IPS DF 6.9 (cell line): ENCODE measurements at regions not wholly inside any gene's neighbourhood (a gene's known extent, or its start where the extent isn't known, plus 50 kb on each side); places are given as distances from the start of the nearest gene placed in this dataset.

Experiments
- DNase-seq: peaks from one replicate; pipeline ENCODE4 v3.0.0-alpha.2; 2013; ENCODE audit warnings: low read depth, low spot score
- H3K27ac ChIP-seq: one replicate; pipeline ENCODE4 v1.5.1; 2013; ENCODE audit warnings: low read length, control low read depth
- H3K27me3 ChIP-seq: 2 replicates; pipeline ENCODE4 v1.6.1; 2013; ENCODE audit warnings: mild to moderate bottlenecking, low read length; ENCODE audit not compliant: control insufficient read depth, insufficient read depth
- H3K36me3 ChIP-seq: 2 replicates; pipeline ENCODE4 v1.6.1; 2013; ENCODE audit warnings: low read length; ENCODE audit not compliant: control insufficient read depth, insufficient read depth
- H3K4me1 ChIP-seq: 2 replicates; pipeline ENCODE4 v1.6.1; 2013; ENCODE audit warnings: low read length; ENCODE audit not compliant: control insufficient read depth, insufficient read depth
- H3K4me3 ChIP-seq: 2 replicates; pipeline ENCODE4 v1.5.1; 2013; ENCODE audit warnings: mild to moderate bottlenecking, low read length
- H3K9me3 ChIP-seq: 2 replicates; pipeline ENCODE4 v1.6.1; 2013; ENCODE audit warnings: low read length, inconsistent platforms; ENCODE audit not compliant: control insufficient read depth, insufficient read depth
- WGBS: extraction: QIAGEN DNeasy Blood & Tissue Kit; methylation state at CpG from one replicate; pipeline ENCODE4 v1.1.7; 2013; ENCODE audit warnings: mixed read lengths, missing lambda C conversion rate; ENCODE audit not compliant: insufficient read length, insufficient coverage; 5-methylcytosine and 5-hydroxymethylcytosine counted together

DNA sequence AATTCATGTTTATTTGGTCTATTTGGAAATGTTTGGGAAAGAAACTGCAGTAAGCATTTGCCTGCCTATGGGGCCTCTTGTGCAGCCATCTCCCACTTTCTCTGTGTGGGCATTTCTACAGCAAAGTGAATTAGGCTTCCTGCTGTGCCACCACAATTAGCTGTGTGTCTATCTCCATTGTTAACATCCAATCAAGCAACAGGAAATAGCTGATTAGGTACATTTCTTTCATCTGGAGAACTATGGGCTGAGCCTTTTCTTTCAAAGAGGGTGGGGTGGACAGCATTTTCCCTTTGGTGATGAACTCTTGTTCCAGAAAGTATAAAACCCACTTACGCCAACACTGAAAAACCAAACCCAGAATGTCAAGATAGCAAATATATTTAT lies 640.0 kb downstream of the ACTR3B start:
- Histone ChIP-seq H3K9me3 (peaks cover 10% of the 10 kb centered on the region), H3K27me3 (no peaks in the 10 kb centered on the region), H3K4me1 (no peaks in the 10 kb centered on the region), H3K27ac (no peak overlapping the region), H3K36me3 (no peaks in the 10 kb centered on the region), H3K4me3 (no peak overlapping the region)
- no peak for DNase-seq
- WGBS: no CpG with 5 or more reads among the region's 1 CpG

DNA sequence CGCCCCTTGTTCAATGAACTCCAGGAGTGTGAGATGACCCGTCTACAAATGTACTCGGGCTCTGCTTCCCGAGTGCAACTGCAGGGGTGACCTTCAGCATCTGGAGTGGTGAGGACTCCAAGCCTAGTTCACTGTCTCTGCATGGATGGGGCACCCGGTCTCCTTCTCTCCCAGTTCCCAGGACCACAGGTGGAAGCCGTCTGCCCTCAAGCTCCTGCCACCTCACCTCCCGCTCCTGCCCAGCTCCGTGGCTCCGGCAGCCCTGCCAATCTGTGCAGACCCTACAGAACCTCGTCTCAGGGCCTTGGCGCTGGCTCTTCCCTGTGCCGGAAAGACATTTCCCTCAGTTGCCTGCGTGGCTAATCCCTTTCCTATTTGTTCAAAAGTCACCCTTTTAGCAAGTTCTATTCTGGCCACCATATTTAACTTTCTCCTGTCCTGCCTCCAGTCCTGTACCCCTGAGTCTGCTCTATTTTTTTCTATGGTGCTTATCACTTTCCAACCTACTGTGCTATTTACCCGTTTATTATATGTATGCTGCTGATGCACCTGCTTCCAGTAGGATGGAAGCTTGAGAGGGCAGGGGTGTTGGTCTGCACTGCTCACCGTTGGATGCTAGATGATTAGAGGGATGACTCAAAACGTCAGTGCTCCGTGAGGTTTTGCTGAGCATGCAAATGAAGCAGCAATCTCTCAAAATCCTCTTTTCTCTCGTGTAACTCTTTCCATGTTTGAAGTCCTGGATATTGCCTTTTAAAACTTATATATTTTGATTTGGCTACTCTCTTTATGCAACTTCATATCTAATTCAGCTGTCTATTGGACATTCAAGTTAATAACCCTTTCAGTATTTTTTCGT lies 641.4 kb downstream of the ACTR3B start:
- no peak for DNase-seq

DNA sequence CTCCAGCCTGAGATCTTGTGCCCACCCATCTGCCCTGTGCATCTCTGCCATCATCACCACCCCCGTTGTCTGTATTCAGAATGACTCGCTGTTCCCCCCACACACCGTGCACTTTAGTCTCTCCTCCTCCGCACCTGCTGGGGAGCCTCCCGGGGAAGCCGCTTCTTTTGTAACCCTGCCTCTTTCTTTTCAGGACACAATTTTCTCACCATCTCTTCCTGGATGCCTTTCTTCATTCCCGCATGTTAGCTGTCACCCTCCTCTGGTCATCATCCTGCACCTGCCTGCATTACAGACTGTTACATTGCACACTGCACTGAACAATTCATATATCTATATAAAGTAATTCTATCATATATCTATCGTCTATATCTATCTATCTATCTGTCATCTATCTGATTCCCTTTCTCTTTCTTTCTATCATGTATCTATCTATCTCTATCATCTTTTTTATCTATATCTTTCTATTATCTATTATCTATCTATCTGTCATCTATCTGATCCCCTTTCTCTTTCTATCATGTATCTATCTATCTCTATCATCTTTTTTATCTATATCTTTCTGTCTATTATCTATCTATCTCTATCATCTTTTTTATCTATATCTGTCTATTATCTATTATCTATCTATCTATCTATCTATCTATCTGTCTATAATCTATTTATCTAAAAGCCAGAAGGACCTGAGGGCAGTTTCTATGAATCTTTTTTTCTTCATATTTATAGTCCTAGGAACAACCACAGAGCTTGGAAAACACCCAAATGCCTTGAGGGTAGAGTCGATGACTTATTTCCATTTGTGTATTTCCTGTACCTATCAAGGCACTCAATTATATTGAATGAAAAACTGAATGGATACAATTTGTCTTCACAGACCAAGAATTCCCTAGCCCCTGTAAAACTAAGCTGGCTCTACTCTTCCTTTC lies 642.5 kb downstream of the ACTR3B start:
- Histone ChIP-seq H3K9me3 (peaks cover 10% of the 10 kb centered on the region), H3K36me3 (no peaks in the 10 kb centered on the region), H3K4me3 (no peak overlapping the region), H3K27me3 (no peaks in the 10 kb centered on the region), H3K4me1 (no peaks in the 10 kb centered on the region), H3K27ac (no peak overlapping the region)
- 100% methylated on average over 1 of the region's 9 CpGs for WGBS
- no peak for DNase-seq

More for the DNA sequence above, 641.4 kb downstream of the ACTR3B start:
- no peak overlapping the region for H3K4me3 ChIP-seq
- no peaks in the 10 kb centered on the region for H3K36me3 ChIP-seq
- no peak overlapping the region for H3K27ac ChIP-seq
- no CpG with 5 or more reads among the region's 19 CpGs for WGBS
- peaks cover 11% of the 10 kb centered on the region for H3K9me3 ChIP-seq
- no peaks in the 10 kb centered on the region for H3K4me1 ChIP-seq
- H3K27me3 ChIP-seq: no peaks in the 10 kb centered on the region

DNA sequence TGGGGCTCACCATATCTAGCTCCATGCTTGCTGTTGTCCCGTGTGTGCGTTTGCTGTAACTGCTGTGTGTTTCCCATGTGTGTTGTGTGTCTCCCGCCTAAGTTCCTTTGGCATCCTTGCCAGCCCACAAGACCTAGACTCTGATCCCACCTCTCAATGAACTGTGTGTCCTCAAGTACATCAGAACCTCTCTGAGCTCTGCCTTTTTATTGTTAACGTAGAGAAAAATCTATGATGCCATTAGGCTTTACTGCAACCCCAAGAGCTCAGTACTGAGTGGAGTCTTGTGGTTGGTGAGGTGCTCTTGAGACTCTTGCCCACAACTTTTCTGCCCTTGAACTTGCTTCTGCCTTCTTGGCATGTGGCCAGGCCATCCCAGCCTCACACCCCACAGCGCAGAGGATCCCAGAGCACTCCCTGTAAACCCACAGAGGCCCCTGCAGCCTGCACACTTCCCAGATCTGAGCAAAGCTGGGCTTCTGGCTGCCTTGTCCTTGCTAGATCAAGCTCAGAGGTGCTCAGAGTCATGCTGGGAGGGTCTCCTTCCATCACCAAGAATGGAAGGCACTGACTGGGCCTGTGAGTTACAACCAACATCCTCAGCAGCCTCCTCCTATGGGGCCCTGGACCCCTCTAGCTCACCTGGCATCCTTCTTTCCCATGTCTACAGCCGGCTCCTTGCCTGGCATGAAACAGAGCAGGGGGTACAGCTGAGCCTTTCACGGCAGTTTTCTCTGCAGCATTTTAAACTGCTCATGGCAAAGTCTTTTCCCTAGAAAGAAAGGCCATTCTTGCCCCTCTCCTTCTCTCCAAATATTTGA lies 643.4 kb downstream of the ACTR3B start:
- Histone ChIP-seq H3K27ac (no peak overlapping the region), H3K4me1 (no peaks in the 10 kb centered on the region), H3K9me3 (peaks cover 8% of the 10 kb centered on the region), H3K36me3 (no peaks in the 10 kb centered on the region), H3K27me3 (no peaks in the 10 kb centered on the region), H3K4me3 (no peak overlapping the region)
- DNase-seq: no peak
- no CpG with 5 or more reads among the region's 7 CpGs for WGBS

DNA sequence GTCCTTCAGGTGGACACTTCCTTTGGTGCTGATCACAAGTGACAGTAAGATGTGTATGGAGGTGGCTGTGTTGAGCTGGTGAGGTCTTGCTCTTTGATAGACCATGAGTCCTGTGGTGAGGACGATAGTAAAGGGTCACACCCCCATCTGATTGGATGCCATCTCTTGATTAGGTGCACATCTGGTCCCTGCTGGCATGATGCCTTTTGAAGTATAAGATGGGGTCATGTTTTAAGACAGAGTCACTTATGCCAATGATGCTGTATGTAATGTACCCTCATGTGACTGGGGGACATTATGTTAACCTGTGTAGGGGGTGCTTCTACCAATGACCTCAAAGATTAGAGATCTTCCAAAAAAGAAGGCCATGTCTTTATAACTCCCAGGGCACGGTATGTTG lies 644.6 kb downstream of the ACTR3B start:
- no peaks in the 10 kb centered on the region for H3K36me3 ChIP-seq
- no peak overlapping the region for H3K4me3 ChIP-seq
- H3K4me1 ChIP-seq: no peaks in the 10 kb centered on the region
- WGBS: no CpG with 5 or more reads among the region's 2 CpGs
- H3K27ac ChIP-seq: no peak overlapping the region
- no peak for DNase-seq
- no peaks in the 10 kb centered on the region for H3K27me3 ChIP-seq
- H3K9me3 ChIP-seq: peaks cover 11% of the 10 kb centered on the region

DNA sequence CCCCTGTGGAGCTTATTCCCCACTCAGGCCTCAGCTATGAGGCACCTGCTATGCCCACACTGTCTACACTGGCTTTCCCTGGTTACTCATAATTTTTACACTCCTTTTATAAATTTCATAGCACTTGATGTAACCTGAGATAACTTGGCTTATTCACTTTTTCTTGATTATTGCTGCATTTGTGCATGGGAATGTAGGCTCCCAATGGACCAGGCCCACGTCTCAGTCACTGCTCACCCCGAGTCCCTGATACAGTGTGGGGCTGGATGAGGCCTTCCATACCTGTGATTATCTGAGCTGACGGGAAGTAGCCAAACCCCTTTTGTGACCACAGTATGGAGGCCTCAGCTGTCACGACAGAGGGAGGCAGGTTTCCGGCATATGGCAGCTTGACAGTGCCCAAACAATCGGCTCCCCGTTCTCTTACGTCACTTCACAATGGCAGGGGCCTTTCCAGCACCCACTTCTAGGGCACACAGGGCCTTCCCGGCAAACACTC lies 645.3 kb downstream of the ACTR3B start:
- Histone ChIP-seq H3K36me3 (no peaks in the 10 kb centered on the region), H3K9me3 (peaks cover 10% of the 10 kb centered on the region)

DNA sequence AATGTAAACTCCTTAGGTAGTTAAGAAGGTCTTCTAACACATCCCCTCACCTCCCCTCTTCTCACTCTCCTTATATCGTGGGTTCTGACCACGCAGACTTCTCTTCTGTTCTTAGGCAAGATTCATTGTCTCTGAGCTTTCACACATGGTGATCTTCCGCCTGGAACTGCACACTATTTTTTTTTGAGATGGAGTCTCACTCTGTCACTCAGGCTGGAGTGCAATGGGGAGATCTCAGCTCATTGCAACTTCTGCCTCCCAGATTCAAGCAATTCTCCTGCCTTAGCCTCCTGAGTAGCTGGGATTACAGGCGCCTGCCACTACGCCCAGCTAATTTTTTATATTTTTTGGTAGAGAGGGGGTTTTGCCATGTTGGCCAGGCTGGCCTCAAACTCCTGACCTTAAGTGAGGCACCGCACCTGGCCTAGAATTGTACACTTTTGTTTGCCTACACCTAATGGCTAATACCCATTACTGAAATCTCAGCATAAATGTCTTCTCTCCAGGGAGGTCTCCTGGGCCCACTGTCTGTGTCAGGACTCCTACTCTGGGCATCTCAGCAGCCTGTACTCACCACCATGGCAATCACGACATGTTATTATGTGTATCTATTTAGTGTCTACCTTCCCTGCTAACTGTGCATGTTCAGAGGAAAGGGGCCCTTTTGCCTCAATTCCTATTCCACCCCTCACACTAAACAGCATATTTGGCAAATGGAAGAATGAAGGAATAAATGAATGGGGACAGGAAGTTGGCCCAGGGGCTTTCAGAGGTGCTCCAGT lies 646.3 kb upstream of the DPP6 start:
- Histone ChIP-seq H3K4me3 (no peak overlapping the region), H3K27me3 (no peaks in the 10 kb centered on the region), H3K36me3 (no peaks in the 10 kb centered on the region), H3K9me3 (peaks cover 8% of the 10 kb centered on the region), H3K4me1 (no peaks in the 10 kb centered on the region), H3K27ac (no peak overlapping the region)
- DNase-seq: no peak
- WGBS: no CpG with 5 or more reads among the region's 7 CpGs

More for the DNA sequence above, 645.3 kb downstream of the ACTR3B start:
- Histone ChIP-seq H3K4me3 (no peak overlapping the region), H3K27ac (no peak overlapping the region), H3K4me1 (no peaks in the 10 kb centered on the region), H3K27me3 (no peaks in the 10 kb centered on the region)
- DNase-seq: no peak
- WGBS: no CpG with 5 or more reads among the region's 9 CpGs

DNA sequence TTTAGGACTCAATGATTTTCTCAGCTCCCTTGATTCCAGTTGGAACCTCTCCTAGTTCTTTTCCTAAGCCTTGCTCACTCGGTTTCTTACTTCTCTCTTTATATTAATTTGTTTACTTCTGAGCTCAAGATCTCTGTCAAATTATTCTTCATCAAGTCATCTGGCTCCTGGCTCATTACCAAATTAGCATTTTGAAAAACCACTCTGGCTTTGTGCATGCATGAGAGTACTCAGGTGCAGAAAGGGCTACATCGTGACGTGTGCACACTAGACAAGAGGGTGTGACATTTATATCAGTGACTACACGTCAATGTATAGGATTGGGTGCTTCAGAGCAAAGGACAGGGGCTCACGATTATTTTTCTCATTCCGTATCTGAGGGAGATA lies 645.7 kb upstream of the DPP6 start:
- Histone ChIP-seq H3K27ac (no peak overlapping the region), H3K4me3 (no peak overlapping the region), H3K4me1 (no peaks in the 10 kb centered on the region), H3K36me3 (no peaks in the 10 kb centered on the region), H3K9me3 (peaks cover 8% of the 10 kb centered on the region), H3K27me3 (no peaks in the 10 kb centered on the region)
- no CpG with 5 or more reads among the region's 6 CpGs for WGBS
- DNase-seq: no peak

DNA sequence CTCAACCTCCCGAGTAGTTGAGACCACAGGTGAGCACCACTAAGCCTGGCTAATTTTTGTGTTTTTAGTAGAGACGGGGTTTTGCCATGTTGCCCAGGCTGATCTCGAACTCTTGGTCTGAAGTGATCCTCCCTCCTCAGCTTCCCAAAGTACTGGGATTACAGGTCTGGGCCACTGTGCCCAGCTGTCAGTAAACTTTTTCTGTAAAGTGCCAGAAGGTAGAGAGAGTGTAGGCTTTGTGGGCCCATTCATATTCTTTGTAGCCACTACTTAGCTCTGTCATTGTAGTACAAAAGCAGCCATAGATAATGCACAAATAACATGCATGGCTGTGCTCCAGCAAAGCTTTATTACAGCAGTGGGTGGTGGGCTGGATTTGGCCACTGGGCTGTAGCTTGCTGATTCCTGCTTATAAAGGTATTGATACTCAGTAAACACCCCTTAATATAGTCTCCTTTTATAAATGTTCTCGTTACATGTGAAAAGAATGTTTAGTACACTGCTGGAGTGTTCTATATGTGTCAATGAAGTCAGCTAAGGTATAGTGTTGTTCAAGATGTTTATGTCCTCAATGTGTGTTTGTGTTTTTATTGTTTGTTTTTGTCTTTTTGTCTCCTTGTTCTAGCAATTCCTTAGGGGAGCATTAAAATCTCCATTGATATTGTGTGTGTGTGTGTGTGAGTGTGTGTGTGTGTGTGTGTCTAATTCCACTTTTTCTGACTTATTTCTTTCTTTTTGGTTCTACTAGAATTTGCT lies 644.7 kb upstream of the DPP6 start:
- Histone ChIP-seq H3K36me3 (no peaks in the 10 kb centered on the region), H3K4me1 (no peaks in the 10 kb centered on the region), H3K4me3 (no peak overlapping the region), H3K9me3 (peaks cover 8% of the 10 kb centered on the region), H3K27ac (no peak overlapping the region), H3K27me3 (no peaks in the 10 kb centered on the region)
- DNase-seq: no peak
- WGBS: no CpG with 5 or more reads among the region's 4 CpGs
